NOMO-1 treated with DMSO at 0.1 percent for 48 hours (cell line): ENCODE measurements at regions not wholly inside any gene's neighbourhood (a gene's known extent, or its start where the extent isn't known, plus 50 kb on each side); places are given as distances from the start of the nearest gene placed in this dataset.
"Not testable (repeated sequence)": the region's sequence is repeated elsewhere in the genome, so short reads cannot be mapped to it uniquely, and the experiment has no call there.

Experiments
- DNase-seq: peaks from one replicate; lab custom pipeline; 2025; ENCODE audit not compliant: unreplicated experiment; lab: John Stamatoyannopoulos, UW

GRCh38 chr13:54004026-54004699, 975.5 kb downstream of the OLFM4 start:
- DNase-seq: peak; percentile 83

GRCh38 chr13:54016542-54016941, 987.9 kb downstream of the OLFM4 start:
- no peak for DNase-seq

GRCh38 chr13:54018485-54018884, 989.9 kb downstream of the OLFM4 start:
- no peak for DNase-seq

- peak; percentile 99 for DNase-seq
Observed at GRCh38 chr13:54029226-54029625, 1000.6 kb downstream of the OLFM4 start.

GRCh38 chr13:54029720-54030119, 1001.1 kb downstream of the OLFM4 start:
- peak; percentile 74 for DNase-seq

- no peak for DNase-seq
Observed at GRCh38 chr13:54033323-54033861, 1004.8 kb downstream of the OLFM4 start.

GRCh38 chr13:54034047-54034446, 1005.4 kb downstream of the OLFM4 start:
- no peak for DNase-seq

GRCh38 chr13:54057416-54057815, 1028.8 kb downstream of the OLFM4 start:
- not testable (repeated sequence) for DNase-seq

- DNase-seq: not testable (repeated sequence)
Observed at GRCh38 chr13:54069958-54070357, 1041.3 kb downstream of the OLFM4 start.

- no peak for DNase-seq
Observed at GRCh38 chr13:54077569-54077968, 1049.0 kb downstream of the OLFM4 start.

GRCh38 chr13:54078271-54078870, 1049.8 kb downstream of the OLFM4 start:
- no peak for DNase-seq

GRCh38 chr13:54082309-54082708, 1053.7 kb downstream of the OLFM4 start:
- DNase-seq: not testable (repeated sequence)

GRCh38 chr13:54091884-54092283, 1063.3 kb downstream of the OLFM4 start:
- DNase-seq: no peak

- DNase-seq: no peak
Observed at GRCh38 chr13:54092686-54093085, 1064.1 kb downstream of the OLFM4 start.

GRCh38 chr13:54110597-54110996, 1082.0 kb downstream of the OLFM4 start:
- no peak for DNase-seq

GRCh38 chr13:54124700-54125099, 1096.1 kb downstream of the OLFM4 start:
- no peak for DNase-seq

GRCh38 chr13:54130931-54131330, 1102.3 kb downstream of the OLFM4 start:
- not testable (repeated sequence) for DNase-seq

- DNase-seq: not testable (repeated sequence)
Observed at GRCh38 chr13:54131433-54131832, 1102.8 kb downstream of the OLFM4 start.

- DNase-seq: not testable (repeated sequence)
Observed at GRCh38 chr13:54132127-54132526, 1103.5 kb downstream of the OLFM4 start.

GRCh38 chr13:54132720-54133119, 1104.1 kb downstream of the OLFM4 start:
- not testable (repeated sequence) for DNase-seq

GRCh38 chr13:54133746-54134145, 1105.1 kb downstream of the OLFM4 start:
- DNase-seq: no peak

- no peak for DNase-seq
Observed at GRCh38 chr13:54144828-54145227, 1116.2 kb downstream of the OLFM4 start.
